ENCODE measurements at regions not wholly inside any gene's neighbourhood (a gene's known extent, or its start where the extent isn't known, plus 50 kb on each side); places are given as distances from the start of the nearest gene placed in this dataset.

DNA sequence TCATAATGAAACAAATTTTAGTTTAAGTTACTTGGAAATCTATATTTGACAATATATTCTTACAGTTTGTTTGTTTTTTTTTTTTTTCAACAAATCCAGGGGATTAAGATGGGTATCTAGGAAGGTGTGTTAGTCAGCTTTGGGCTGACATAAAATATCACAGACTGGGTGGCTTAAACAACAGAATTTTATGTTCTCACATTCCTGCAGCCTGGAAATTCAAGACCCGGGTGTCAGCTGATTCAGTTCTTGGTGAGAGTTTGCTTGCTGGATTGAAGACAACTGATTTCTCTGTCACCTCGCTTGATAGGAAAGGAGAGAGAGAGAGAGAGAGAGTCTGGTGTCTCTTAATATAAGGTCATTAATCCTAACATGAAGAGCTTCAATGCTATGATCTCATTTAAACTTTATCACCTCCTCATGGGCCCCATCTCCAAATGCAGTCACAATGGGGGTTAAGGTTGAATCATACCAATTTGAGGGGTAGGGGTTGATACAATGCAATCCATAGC is 465.2 kb downstream of the CENPC start:
- TF ChIP-seq, protein P1, sequence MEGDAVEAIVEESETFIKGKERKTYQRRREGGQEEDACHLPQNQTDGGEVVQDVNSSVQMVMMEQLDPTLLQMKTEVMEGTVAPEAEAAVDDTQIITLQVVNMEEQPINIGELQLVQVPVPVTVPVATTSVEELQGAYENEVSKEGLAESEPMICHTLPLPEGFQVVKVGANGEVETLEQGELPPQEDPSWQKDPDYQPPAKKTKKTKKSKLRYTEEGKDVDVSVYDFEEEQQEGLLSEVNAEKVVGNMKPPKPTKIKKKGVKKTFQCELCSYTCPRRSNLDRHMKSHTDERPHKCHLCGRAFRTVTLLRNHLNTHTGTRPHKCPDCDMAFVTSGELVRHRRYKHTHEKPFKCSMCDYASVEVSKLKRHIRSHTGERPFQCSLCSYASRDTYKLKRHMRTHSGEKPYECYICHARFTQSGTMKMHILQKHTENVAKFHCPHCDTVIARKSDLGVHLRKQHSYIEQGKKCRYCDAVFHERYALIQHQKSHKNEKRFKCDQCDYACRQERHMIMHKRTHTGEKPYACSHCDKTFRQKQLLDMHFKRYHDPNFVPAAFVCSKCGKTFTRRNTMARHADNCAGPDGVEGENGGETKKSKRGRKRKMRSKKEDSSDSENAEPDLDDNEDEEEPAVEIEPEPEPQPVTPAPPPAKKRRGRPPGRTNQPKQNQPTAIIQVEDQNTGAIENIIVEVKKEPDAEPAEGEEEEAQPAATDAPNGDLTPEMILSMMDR (IDR thresholded peaks at IDR 0.05), result no peak
- no peak for TF ChIP-seq TCF7L2 (IDR thresholded peaks at IDR 0.05; ENCODE audit: low read depth, low read length)
- no peak for TF ChIP-seq POLR2AphosphoS5 (IDR thresholded peaks at IDR 0.05; ENCODE audit: low read depth, low read length)
- TF ChIP-seq, protein P2, sequence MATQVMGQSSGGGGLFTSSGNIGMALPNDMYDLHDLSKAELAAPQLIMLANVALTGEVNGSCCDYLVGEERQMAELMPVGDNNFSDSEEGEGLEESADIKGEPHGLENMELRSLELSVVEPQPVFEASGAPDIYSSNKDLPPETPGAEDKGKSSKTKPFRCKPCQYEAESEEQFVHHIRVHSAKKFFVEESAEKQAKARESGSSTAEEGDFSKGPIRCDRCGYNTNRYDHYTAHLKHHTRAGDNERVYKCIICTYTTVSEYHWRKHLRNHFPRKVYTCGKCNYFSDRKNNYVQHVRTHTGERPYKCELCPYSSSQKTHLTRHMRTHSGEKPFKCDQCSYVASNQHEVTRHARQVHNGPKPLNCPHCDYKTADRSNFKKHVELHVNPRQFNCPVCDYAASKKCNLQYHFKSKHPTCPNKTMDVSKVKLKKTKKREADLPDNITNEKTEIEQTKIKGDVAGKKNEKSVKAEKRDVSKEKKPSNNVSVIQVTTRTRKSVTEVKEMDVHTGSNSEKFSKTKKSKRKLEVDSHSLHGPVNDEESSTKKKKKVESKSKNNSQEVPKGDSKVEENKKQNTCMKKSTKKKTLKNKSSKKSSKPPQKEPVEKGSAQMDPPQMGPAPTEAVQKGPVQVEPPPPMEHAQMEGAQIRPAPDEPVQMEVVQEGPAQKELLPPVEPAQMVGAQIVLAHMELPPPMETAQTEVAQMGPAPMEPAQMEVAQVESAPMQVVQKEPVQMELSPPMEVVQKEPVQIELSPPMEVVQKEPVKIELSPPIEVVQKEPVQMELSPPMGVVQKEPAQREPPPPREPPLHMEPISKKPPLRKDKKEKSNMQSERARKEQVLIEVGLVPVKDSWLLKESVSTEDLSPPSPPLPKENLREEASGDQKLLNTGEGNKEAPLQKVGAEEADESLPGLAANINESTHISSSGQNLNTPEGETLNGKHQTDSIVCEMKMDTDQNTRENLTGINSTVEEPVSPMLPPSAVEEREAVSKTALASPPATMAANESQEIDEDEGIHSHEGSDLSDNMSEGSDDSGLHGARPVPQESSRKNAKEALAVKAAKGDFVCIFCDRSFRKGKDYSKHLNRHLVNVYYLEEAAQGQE (IDR thresholded peaks at IDR 0.05; ENCODE audit: insufficient read depth in 1 of 2, low read depth in 2 of 2, low read length in 1 of 2), result no peak
- no peak for TF ChIP-seq SIN3A (IDR thresholded peaks at IDR 0.05; ENCODE audit: borderline replicate concordance, insufficient read depth, low read depth, low read length)

All from Panc1 (cell line).